ENCODE measurements at regions not wholly inside any gene's neighbourhood (a gene's known extent, or its start where the extent isn't known, plus 50 kb on each side); places are given as distances from the start of the nearest gene placed in this dataset.

DNA sequence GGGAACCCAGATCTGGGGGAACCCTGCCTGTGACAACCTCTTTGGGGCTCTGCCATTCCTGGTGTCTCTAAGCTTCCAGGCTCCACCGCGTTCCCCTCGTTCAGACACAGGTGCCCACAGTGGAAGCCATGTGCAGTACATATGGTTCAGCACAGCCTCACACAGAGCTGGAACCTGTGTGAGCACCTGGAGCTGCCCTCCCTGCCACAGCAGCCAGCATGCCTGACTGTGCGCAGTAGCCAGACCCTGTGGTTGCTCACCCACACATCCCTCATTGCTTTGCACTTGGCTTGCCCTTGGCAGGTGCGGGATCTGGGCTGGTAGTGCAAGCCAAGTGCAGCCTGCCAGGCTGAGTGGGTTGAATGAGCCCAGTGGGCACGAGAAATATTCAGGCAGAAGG, 814.2 kb downstream of the PDHA2 start:
- Mint-ChIP-seq H3K27me3 (no peaks in the 10 kb centered on the region), H3K4me1 (no peaks in the 10 kb centered on the region), H3K27ac (no peak overlapping the region), H3K9me3 (no peaks in the 10 kb centered on the region), H3K36me3 (ENCODE audit: low read depth) (no peaks in the 10 kb centered on the region), H3K4me3 (no peak overlapping the region)
- CTCF ChIA-PET = no interaction called here
- DNase-seq = no peak
- POLR2A ChIA-PET = no interaction called here

DNA sequence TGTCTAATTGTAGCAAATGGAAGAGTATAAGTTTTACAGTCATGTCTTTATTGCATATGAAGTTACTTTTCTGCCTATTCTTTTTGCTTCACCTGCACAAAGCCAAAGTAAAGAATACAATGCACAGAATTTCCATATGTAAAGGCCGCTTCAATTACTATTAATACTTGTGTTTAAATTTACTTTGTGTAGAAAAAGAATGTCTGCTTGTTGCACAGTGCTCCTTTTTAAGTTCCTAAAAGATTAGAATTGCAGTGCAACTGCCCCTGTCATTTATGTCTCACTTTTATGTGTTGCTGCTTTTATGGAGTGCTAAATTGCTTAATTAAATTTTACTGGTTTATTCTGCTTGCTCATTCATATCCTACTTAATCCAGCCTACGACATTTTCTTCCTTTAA, 830.5 kb downstream of the PDHA2 start:
- ChIA-PET CTCF (no interaction called here), POLR2A (no interaction called here)
- no peak overlapping the region for H3K4me3 Mint-ChIP-seq
- no peaks in the 10 kb centered on the region for H3K4me1 Mint-ChIP-seq
- no peak overlapping the region for H3K27ac Mint-ChIP-seq
- no peak for DNase-seq
- no peaks in the 10 kb centered on the region for H3K36me3 Mint-ChIP-seq (ENCODE audit: low read depth)
- no peaks in the 10 kb centered on the region for H3K27me3 Mint-ChIP-seq
- no peaks in the 10 kb centered on the region for H3K9me3 Mint-ChIP-seq

DNA sequence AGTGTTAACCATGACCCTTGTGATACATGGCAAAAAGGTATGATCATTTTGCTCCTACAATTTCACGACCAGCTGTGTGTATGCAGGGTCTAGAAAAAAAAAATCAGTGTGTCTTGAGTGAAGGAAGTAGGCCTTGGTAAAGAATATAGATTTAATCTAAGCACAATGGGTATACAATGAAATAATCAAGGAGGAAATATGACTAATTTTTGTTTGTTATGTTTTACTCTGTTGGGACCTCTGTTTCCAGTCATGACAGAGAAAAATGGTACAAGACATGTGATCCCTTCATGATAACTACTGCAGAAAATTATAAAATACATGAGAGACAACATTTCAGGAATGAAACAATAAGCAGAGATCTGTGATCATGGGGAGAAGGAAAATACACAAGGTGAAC, 835.5 kb downstream of the PDHA2 start:
- no peak overlapping the region for H3K4me3 Mint-ChIP-seq
- no peaks in the 10 kb centered on the region for H3K9me3 Mint-ChIP-seq
- ChIA-PET POLR2A (no interaction called here), CTCF (no interaction called here)
- no peaks in the 10 kb centered on the region for H3K4me1 Mint-ChIP-seq
- no peak overlapping the region for H3K27ac Mint-ChIP-seq
- H3K36me3 Mint-ChIP-seq (ENCODE audit: low read depth) = no peaks in the 10 kb centered on the region
- no peak for DNase-seq
- no peaks in the 10 kb centered on the region for H3K27me3 Mint-ChIP-seq

DNA sequence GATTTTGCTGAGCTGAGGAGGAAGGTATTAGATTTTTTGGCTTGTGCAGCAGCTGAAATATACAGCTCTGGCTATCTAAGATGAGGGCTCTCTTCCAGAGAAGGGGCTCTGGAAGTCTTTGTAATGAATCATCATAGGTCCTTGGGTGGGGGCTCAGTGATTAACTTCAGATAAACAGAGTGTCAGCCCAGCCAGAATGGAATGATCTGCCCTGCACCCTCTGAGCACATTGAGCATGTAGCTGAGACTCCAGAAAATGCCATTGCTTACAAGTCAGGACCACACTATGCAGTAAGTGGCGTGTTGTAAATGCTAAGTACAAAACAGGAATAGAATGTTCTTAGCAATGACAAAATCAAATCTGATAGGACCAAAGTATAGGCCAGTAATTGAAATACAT, 836.0 kb downstream of the PDHA2 start:
- ChIA-PET POLR2A (no interaction called here), CTCF (no interaction called here)
- Mint-ChIP-seq H3K4me1 (no peaks in the 10 kb centered on the region), H3K27me3 (no peaks in the 10 kb centered on the region), H3K27ac (no peak overlapping the region), H3K4me3 (no peak overlapping the region), H3K9me3 (no peaks in the 10 kb centered on the region), H3K36me3 (ENCODE audit: low read depth) (no peaks in the 10 kb centered on the region)
- no peak for DNase-seq

DNA sequence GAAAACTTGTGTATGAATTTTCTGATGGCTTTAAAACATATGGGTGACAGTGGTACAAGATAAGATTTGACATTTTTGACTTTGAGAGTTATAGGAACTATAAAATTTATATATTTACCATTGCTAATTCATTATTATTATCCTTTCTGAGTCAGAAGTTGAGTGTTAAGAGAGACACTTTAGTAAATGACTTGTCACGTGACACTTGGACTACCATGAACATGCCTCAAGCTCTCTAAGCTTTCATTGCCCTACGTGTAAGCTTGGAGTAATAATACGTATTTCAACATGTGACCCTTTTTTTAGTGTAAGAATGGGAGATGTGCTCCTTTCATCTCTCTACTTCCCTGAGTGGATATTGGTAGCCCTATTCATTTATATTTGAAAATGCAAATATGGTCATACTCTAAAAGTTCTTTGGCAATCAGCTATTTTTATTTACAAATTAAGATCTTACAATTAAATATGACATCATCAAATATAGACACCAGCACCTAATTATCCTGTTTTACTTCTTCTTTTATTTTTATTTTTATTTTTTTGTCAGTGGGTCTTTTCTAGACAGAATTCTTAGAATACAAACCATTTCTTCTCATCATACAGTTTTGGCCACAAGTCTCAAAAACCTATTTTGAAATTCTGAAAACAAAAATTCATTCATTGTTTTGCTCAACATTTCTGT, 837.0 kb downstream of the PDHA2 start:
- no peaks in the 10 kb centered on the region for H3K27me3 Mint-ChIP-seq
- no peak overlapping the region for H3K4me3 Mint-ChIP-seq
- no peaks in the 10 kb centered on the region for H3K36me3 Mint-ChIP-seq (ENCODE audit: low read depth)
- no peak overlapping the region for H3K27ac Mint-ChIP-seq
- no peaks in the 10 kb centered on the region for H3K9me3 Mint-ChIP-seq
- ChIA-PET POLR2A (no interaction called here), CTCF (no interaction called here)
- no peak for DNase-seq
- no peaks in the 10 kb centered on the region for H3K4me1 Mint-ChIP-seq

DNA sequence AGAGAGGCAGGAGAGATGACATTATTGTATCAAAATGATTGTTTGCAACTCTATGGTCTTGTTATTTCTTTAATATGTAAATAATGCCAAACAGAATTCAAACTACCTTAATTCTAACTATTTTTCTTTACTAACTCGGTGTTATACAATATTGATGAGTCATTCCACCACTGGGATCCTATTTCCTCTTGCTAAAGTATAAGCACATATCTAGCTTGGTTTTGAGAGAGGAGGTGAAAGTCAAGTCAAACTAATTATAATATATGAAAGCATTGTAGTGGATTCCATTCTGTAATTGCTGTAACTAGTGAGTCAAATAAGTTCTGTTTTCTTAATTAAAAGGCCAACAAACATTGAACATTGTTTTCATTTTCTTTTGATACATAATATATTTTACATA, 837.6 kb downstream of the PDHA2 start:
- no peaks in the 10 kb centered on the region for H3K4me1 Mint-ChIP-seq
- CTCF ChIA-PET = no interaction called here
- H3K9me3 Mint-ChIP-seq = no peaks in the 10 kb centered on the region

DNA sequence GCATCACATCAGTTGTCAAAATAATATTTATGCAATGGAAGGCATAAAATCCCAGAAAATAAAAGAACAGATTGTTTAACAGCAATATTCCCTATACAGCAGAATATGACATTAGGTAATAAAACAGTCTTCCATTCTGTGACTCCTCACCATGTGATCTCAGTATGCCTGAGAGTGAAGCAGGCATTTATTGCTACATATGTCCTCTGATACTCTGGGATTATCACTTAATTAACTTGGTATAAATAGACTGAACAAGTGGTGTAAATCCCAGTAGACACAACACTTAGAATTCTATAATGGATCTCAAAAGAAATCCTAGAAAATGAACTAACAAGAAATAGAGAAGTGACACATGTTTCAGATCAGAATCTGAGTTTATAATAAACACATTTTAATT, 841.3 kb downstream of the PDHA2 start:
- Mint-ChIP-seq H3K9me3 (peaks cover 2% of the 10 kb centered on the region), H3K27me3 (no peaks in the 10 kb centered on the region), H3K27ac (no peak overlapping the region), H3K4me3 (no peak overlapping the region), H3K4me1 (no peaks in the 10 kb centered on the region), H3K36me3 (ENCODE audit: low read depth) (no peaks in the 10 kb centered on the region)
- POLR2A ChIA-PET = no interaction called here
- CTCF ChIA-PET = no interaction called here
- DNase-seq = no peak

More for the DNA sequence above, 837.6 kb downstream of the PDHA2 start:
- H3K27me3 Mint-ChIP-seq = no peaks in the 10 kb centered on the region
- no peaks in the 10 kb centered on the region for H3K36me3 Mint-ChIP-seq (ENCODE audit: low read depth)
- POLR2A ChIA-PET = no interaction called here
- H3K4me3 Mint-ChIP-seq = no peak overlapping the region
- DNase-seq = no peak
- H3K27ac Mint-ChIP-seq = no peak overlapping the region

DNA sequence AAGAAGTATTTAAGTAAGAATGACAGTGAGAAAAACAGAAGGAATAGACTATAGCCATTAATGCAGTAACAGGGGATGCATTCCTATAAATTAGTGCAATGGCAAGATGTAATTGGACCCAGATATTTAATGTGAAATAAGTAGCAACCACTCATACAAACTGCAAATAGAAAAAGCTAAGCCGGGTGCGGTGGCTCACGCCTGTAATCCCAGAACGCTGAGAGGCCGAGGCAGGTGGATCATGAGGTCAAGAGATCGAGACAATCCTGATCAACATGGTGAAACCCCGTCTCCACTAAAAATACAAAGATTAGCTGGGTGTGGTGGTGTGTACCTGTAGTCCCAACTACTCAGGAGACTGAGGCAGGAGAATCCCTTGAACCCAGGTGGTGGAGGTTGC, 845.8 kb downstream of the PDHA2 start:
- no peak overlapping the region for H3K27ac Mint-ChIP-seq
- H3K27me3 Mint-ChIP-seq = no peaks in the 10 kb centered on the region

DNA sequence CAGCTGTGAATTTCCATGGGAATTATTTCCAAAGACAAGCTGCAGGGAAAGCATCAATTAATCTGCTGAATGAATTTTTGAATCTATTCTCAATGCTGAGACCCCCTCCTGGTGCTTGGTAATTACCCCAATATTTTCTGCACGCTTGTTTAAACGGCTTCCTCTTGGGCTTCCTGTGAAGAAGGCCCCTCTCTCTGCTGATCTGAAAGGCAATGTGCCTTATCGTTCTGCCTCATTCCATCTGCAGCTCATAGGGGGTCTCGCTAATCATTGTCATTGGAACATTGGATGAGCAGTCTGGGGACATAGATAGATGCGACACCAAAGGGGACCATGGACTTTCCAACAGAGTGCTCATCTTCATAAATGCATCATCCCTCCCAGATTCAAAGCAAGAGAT, 851.6 kb downstream of the PDHA2 start:
- POLR2A ChIA-PET = no interaction called here
- Mint-ChIP-seq H3K9me3 (no peaks in the 10 kb centered on the region), H3K27me3 (no peaks in the 10 kb centered on the region), H3K4me3 (no peak overlapping the region), H3K36me3 (ENCODE audit: low read depth) (no peaks in the 10 kb centered on the region), H3K27ac (no peak overlapping the region), H3K4me1 (no peaks in the 10 kb centered on the region)
- no peak for DNase-seq
- CTCF ChIA-PET = no interaction called here

More for the DNA sequence above, 845.8 kb downstream of the PDHA2 start:
- no peaks in the 10 kb centered on the region for H3K4me1 Mint-ChIP-seq
- ChIA-PET CTCF (no interaction called here), POLR2A (no interaction called here)
- no peaks in the 10 kb centered on the region for H3K36me3 Mint-ChIP-seq (ENCODE audit: low read depth)
- DNase-seq = no peak
- H3K4me3 Mint-ChIP-seq = no peak overlapping the region
- H3K9me3 Mint-ChIP-seq = peaks cover 2% of the 10 kb centered on the region

DNA sequence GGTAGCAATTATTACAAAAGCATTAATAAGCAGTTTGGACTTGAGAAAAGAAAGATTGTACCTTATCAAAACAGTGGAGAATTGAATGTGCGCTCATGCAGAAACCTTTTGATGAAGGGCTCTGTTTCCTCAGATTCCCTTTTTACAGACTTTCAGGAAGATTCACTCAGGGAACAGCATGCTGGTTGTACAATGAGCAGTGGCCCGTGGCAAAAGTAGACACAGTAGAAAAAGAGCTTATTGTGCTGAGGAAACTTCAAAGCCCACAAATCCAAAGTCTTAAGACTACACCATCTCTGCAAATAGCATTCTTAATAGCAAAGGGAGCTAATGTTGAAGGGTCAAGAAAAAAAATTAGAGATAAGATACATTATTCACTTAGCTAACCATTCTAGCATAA, 858.9 kb downstream of the PDHA2 start:
- Mint-ChIP-seq H3K36me3 (ENCODE audit: low read depth) (no peaks in the 10 kb centered on the region), H3K9me3 (no peaks in the 10 kb centered on the region), H3K4me1 (no peaks in the 10 kb centered on the region), H3K4me3 (no peak overlapping the region), H3K27me3 (no peaks in the 10 kb centered on the region), H3K27ac (no peak overlapping the region)
- ChIA-PET POLR2A (no interaction called here), CTCF (no interaction called here)
- DNase-seq = no peak

DNA sequence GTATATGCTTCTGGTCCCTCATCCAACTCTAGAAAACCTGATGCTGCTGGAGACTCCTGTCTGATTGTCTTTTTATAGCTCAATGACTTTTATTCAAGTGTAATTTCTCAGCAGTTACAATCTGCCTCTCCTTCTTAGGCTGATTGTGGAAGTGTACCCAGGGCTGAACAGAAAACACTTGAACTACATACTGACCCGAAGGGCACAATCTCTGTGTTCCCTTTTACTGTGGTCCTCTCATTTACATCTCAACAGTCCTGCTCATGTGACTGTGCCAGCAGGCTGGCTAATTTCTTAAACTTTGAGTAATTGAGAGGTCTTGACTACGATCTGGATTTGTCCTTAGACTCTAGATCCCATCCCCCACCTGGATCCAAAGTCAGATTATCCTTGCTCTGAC, 863.4 kb downstream of the PDHA2 start:
- H3K9me3 Mint-ChIP-seq = no peaks in the 10 kb centered on the region
- H3K4me3 Mint-ChIP-seq = no peak overlapping the region
- ChIA-PET CTCF (no interaction called here), POLR2A (no interaction called here)
- H3K36me3 Mint-ChIP-seq (ENCODE audit: low read depth) = no peaks in the 10 kb centered on the region
- H3K27ac Mint-ChIP-seq = no peak overlapping the region
- no peak for DNase-seq
- H3K4me1 Mint-ChIP-seq = no peaks in the 10 kb centered on the region
- H3K27me3 Mint-ChIP-seq = no peaks in the 10 kb centered on the region

DNA sequence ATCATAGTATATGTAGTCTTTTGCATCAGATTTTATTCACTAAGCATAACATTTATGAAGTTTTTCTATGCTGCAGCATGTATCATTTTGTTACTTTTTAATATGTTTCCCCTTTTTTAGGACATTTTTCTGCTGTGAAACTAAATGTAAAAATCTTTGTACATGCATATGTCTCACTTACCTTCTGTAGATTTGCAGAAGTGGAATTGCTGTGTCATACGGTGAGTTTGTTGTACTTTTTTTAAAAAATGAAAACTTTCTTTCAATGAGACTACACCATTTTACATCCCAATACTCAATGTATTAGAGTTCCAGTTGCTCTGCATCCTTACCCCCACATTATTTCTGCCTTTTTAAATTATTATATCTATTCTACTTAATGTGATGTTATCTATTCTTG, 868.9 kb downstream of the PDHA2 start:
- ChIA-PET CTCF (no interaction called here), POLR2A (no interaction called here)
- H3K36me3 Mint-ChIP-seq (ENCODE audit: low read depth) = no peaks in the 10 kb centered on the region
- H3K27ac Mint-ChIP-seq = no peak overlapping the region
- no peak overlapping the region for H3K4me3 Mint-ChIP-seq
- no peaks in the 10 kb centered on the region for H3K4me1 Mint-ChIP-seq
- DNase-seq = no peak
- H3K27me3 Mint-ChIP-seq = no peaks in the 10 kb centered on the region
- no peaks in the 10 kb centered on the region for H3K9me3 Mint-ChIP-seq

DNA sequence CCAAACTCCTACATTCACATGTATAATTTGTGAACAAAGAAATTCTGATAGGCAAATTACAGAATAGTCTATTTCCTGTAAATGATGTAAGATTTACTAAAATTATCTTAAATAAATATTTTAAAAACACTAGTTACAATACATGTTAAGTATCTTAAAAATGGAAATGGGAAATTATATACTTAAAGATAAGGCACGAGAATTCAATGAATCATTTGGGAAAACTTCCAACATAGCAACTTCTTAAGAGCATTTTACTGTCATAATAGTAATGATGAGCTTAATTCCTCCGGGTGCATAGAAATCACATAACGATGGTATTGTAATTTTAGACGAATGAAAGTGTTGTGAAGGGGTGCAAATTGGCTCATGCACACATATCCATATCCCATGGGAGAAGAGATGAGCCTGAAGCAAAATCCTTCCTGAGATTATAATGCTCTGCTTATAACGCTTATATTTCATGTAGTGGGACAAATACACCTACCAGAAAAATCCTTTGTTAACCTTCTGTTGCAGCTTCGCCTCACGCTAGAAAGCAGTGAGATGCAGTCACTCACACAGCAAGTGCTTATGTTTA, 873.5 kb downstream of the PDHA2 start:
- no peak for DNase-seq
- no peak overlapping the region for H3K27ac Mint-ChIP-seq
- no peaks in the 10 kb centered on the region for H3K27me3 Mint-ChIP-seq
- H3K9me3 Mint-ChIP-seq = no peaks in the 10 kb centered on the region
- ChIA-PET CTCF (no interaction called here), POLR2A (no interaction called here)
- H3K36me3 Mint-ChIP-seq (ENCODE audit: low read depth) = no peaks in the 10 kb centered on the region
- no peaks in the 10 kb centered on the region for H3K4me1 Mint-ChIP-seq
- no peak overlapping the region for H3K4me3 Mint-ChIP-seq

DNA sequence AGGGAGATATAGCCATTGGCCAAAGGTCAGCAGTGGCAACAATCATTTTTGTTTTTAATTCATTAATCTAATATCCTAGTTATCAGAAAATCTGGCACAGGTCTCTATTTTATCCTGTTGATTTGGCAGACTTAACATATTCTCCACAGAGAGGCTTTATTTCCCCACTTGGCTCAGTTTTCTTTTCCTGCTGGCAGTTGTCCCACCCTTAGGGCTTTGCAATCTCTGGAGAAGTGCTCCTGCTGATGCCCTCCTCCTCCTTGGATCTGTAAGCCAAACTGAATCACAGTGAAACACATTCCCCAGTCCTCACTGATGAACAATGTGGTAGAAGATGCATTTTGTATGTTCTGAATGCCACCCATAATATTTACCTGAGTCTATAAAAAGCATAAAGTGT, 889.7 kb downstream of the PDHA2 start:
- no peaks in the 10 kb centered on the region for H3K36me3 Mint-ChIP-seq (ENCODE audit: low read depth)
- POLR2A ChIA-PET = no interaction called here
- CTCF ChIA-PET = no interaction called here

DNA sequence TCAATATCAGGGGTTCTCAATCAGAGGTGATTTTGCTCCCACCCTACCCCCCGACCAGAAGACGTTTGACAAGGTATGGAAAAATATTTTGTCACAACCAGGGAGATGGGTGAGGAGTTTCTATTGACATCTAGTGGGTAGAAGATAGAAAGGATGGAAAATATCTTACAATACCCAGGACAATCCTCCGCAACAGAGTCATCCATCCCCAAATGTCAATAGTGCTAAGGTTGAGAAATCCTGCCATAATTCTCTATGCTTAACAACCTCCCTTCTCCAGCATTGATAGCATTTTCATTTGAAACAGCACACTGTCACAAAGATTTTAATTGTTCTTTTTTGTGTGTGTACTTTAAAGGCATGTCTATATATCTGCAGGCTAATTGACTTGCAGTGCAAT, 890.5 kb downstream of the PDHA2 start:
- H3K27ac Mint-ChIP-seq = no peak overlapping the region
- H3K36me3 Mint-ChIP-seq (ENCODE audit: low read depth) = no peaks in the 10 kb centered on the region
- no peaks in the 10 kb centered on the region for H3K4me1 Mint-ChIP-seq
- DNase-seq = no peak
- no peak overlapping the region for H3K4me3 Mint-ChIP-seq
- H3K9me3 Mint-ChIP-seq = peaks cover 4% of the 10 kb centered on the region
- H3K27me3 Mint-ChIP-seq = no peaks in the 10 kb centered on the region
- ChIA-PET POLR2A (no interaction called here), CTCF (no interaction called here)

More for the DNA sequence above, 889.7 kb downstream of the PDHA2 start:
- Mint-ChIP-seq H3K27me3 (no peaks in the 10 kb centered on the region), H3K4me3 (no peak overlapping the region), H3K4me1 (no peaks in the 10 kb centered on the region), H3K9me3 (peaks cover 5% of the 10 kb centered on the region), H3K27ac (no peak overlapping the region)
- no peak for DNase-seq

Data from activated CD4-positive, alpha-beta memory T cell treated with anti-CD3 and anti-CD28 coated beads, Interleukin-2, amount 10 ng/mL, durations not matched to agents 7 days and 5 days (primary cell).